OCI-LY7 (cell line): ENCODE measurements at regions not wholly inside any gene's neighbourhood (a gene's known extent, or its start where the extent isn't known, plus 50 kb on each side); places are given as distances from the start of the nearest gene placed in this dataset.

Source experiments
- BruUV-seq: library from RNA; stranded (reverse); fragments of 400-500 nt; replicated peaks from 2 replicates; lab custom pipeline; 2021; lab: Mats Ljungman, UMichigan
- CTCF ChIA-PET: fragments of 300-600 bp; sonication (Branson Sonifier 250); formaldehyde crosslinking; loops from one replicate; lab custom pipeline; 2022; ENCODE audit warnings: antibody characterized with exemption; ENCODE audit not compliant: unreplicated experiment; lab: Charles Lee
- POLR2A ChIA-PET: fragments of 300-600 bp; sonication (Branson Sonifier 250); formaldehyde crosslinking; loops from one replicate; lab custom pipeline; 2022; ENCODE audit warnings: antibody characterized with exemption; lab: Charles Lee
- DNase-seq: peaks from one replicate; pipeline ENCODE4 v3.0.0-alpha.2; 2015; ENCODE audit warnings: low spot score
- H2AFZ ChIP-seq: fragments of 200-600 bp; sonication (generic), shearing (Covaris generic); 2 replicates; pipeline ENCODE4 v1.6.1; 2014; ENCODE audit warnings: mild to moderate bottlenecking, antibody characterized with exemption, low read length, moderate library complexity
- H3K27ac ChIP-seq: fragments of 200-600 bp; sonication (generic); 2 replicates; pipeline ENCODE4 v1.5.1; 2014; ENCODE audit warnings: mixed run types, low read depth, mild to moderate bottlenecking, moderate library complexity, low read length, inconsistent platforms; ENCODE audit not compliant: poor library complexity, severe bottlenecking
- H3K36me3 ChIP-seq: fragments of 200-600 bp; sonication (generic); 2 replicates; pipeline ENCODE4 v1.6.1; 2014; ENCODE audit warnings: mild to moderate bottlenecking, antibody characterized with exemption, low read length, moderate library complexity, mixed read lengths; ENCODE audit not compliant: insufficient read depth
- H3K4me1 ChIP-seq: fragments of 200-600 bp; sonication (generic); 2 replicates; pipeline ENCODE4 v1.5.1; 2014; ENCODE audit warnings: mild to moderate bottlenecking, low read length; ENCODE audit not compliant: insufficient read depth, poor library complexity, severe bottlenecking
- H3K4me2 ChIP-seq: fragments of 200-600 bp; sonication (generic); 2 replicates; pipeline ENCODE4 v1.6.1; 2014; ENCODE audit warnings: mild to moderate bottlenecking, low read length
- H3K4me3 ChIP-seq: fragments of 200-600 bp; sonication (generic); 2 replicates; pipeline ENCODE4 v1.5.1; 2014; ENCODE audit warnings: mild to moderate bottlenecking, low read depth, low read length; ENCODE audit not compliant: poor library complexity, severe bottlenecking
- H3K79me2 ChIP-seq: fragments of 200-600 bp; sonication (generic); 2 replicates; pipeline ENCODE4 v1.6.1; 2016; ENCODE audit warnings: low read depth, mild to moderate bottlenecking, low read length, moderate library complexity, mixed read lengths; ENCODE audit not compliant: insufficient read depth
- H3K9me2 ChIP-seq: fragments of 200-600 bp; sonication (generic); 2 replicates; pipeline ENCODE4 v1.6.1; 2016; ENCODE audit warnings: mild to moderate bottlenecking, low read length, mixed read lengths; ENCODE audit not compliant: insufficient read depth
- H3K9me3 ChIP-seq: fragments of 200-600 bp; sonication (generic); 2 replicates; pipeline ENCODE4 v1.6.1; 2014; ENCODE audit warnings: mild to moderate bottlenecking, mixed run types, low read length, mixed read lengths
- H4K20me1 ChIP-seq: fragments of 200-600 bp; sonication (generic); 2 replicates; pipeline ENCODE4 v1.6.1; 2014; ENCODE audit warnings: mild to moderate bottlenecking, antibody characterized with exemption, low read length, moderate library complexity, mixed read lengths; ENCODE audit not compliant: insufficient read depth
- CTCF ChIP-seq: fragments of 200-600 bp; sonication (generic); conservative IDR thresholded peaks from 2 replicates; pipeline ENCODE4 v1.5.1; 2014; ENCODE audit warnings: mild to moderate bottlenecking, antibody characterized with exemption, low read length, moderate library complexity, mixed read lengths
- EZH2phosphoT487 ChIP-seq: fragments of 200-600 bp; sonication (generic); IDR thresholded peaks from 2 replicates; pipeline ENCODE4 v1.6.1; 2018; ENCODE audit warnings: low read depth, borderline replicate concordance, mild to moderate bottlenecking, mixed run types, antibody characterized with exemption, low read length, moderate library complexity, mixed read lengths
- intact Hi-C: fragments of 100-400 bp; cut with micrococcal nuclease; formaldehyde crosslinking; loops from one replicate; pipeline ENCODE4 v1.10.0; 2022; ENCODE audit not compliant: unreplicated experiment

GRCh38 chr3:126264381-126264780, 84.0 kb upstream of the ALDH1L1 start:
- Histone ChIP-seq H3K9me2 (no peaks in the 10 kb centered on the region), H3K4me2 (no peak overlapping the region), H3K36me3 (no peaks in the 10 kb centered on the region), H4K20me1 (no peaks in the 10 kb centered on the region), H3K27ac (no peak overlapping the region), H3K9me3 (no peaks in the 10 kb centered on the region), H3K79me2 (no peaks in the 10 kb centered on the region), H3K4me1 (peaks cover 23% of the 10 kb centered on the region), H2AFZ (no peak overlapping the region), H3K4me3 (no peak overlapping the region)
- no peak for DNase-seq
- intact Hi-C loops, result no loop called here
- TF ChIP-seq CTCF, result no peak
- no peak for TF ChIP-seq EZH2phosphoT487
- ChIA-PET POLR2A (interaction anchor here (0.6 kb wide), 1 partner anchor 46 kb away, joined by 5 read pairs; no protein-coding TSS in a partner anchor), CTCF (no interaction called here)
- BruUV-seq, result no TSS peak

GRCh38 chr3:126263971-126264370, 83.6 kb upstream of the ALDH1L1 start:
- TF ChIP-seq EZH2phosphoT487 (no peak), CTCF (no peak)
- Histone ChIP-seq H3K4me2 (no peak overlapping the region), H4K20me1 (no peaks in the 10 kb centered on the region), H3K4me3 (no peak overlapping the region), H3K36me3 (no peaks in the 10 kb centered on the region), H3K4me1 (peaks cover 27% of the 10 kb centered on the region), H3K9me2 (no peaks in the 10 kb centered on the region), H3K9me3 (no peaks in the 10 kb centered on the region), H2AFZ (no peak overlapping the region), H3K79me2 (no peaks in the 10 kb centered on the region), H3K27ac (no peak overlapping the region)
- DNase-seq, result no peak
- BruUV-seq, result no TSS peak
- ChIA-PET CTCF (no interaction called here), POLR2A (interaction anchor here (0.6 kb wide), 1 partner anchor 46 kb away, joined by 5 read pairs; no protein-coding TSS in a partner anchor)
- intact Hi-C loops, result no loop called here

GRCh38 chr3:126263539-126263938, 83.2 kb upstream of the ALDH1L1 start:
- no peak overlapping the region for H3K27ac ChIP-seq
- H3K79me2 ChIP-seq, result no peaks in the 10 kb centered on the region
- no TSS peak for BruUV-seq
- TF ChIP-seq CTCF (no peak), EZH2phosphoT487 (no peak)
- intact Hi-C loops, result no loop called here
- no peak overlapping the region for H3K4me3 ChIP-seq
- no peak for DNase-seq
- H3K4me2 ChIP-seq, result no peak overlapping the region
- CTCF ChIA-PET, result no interaction called here
- no peaks in the 10 kb centered on the region for H4K20me1 ChIP-seq
- H3K9me3 ChIP-seq, result no peaks in the 10 kb centered on the region
- POLR2A ChIA-PET, result no interaction called here
- peaks cover 31% of the 10 kb centered on the region for H3K4me1 ChIP-seq
- no peak overlapping the region for H2AFZ ChIP-seq
- H3K36me3 ChIP-seq, result no peaks in the 10 kb centered on the region
- no peaks in the 10 kb centered on the region for H3K9me2 ChIP-seq
